Choroid plexus epithelial cell (primary cell): ENCODE measurements at regions not wholly inside any gene's neighbourhood (a gene's known extent, or its start where the extent isn't known, plus 50 kb on each side); places are given as distances from the start of the nearest gene placed in this dataset.
A peak's percentile ranks its signal among the peaks of the same experiment; 100 is the strongest.

Source experiments
- DNase-seq: peaks from one replicate; pipeline ENCODE4 v3.0.0-alpha.2; 2010; ENCODE audit warnings: low read depth
- H3K4me3 ChIP-seq: 2 replicates; pipeline ENCODE4 v1.5.1; 2011; ENCODE audit warnings: low read depth, mild to moderate bottlenecking, control low read depth, low read length, moderate library complexity
- CTCF ChIP-seq: conservative IDR thresholded peaks from 2 replicates; pipeline ENCODE4 v1.5.1; 2011; ENCODE audit warnings: low read depth, mild to moderate bottlenecking, control low read depth, inconsistent platforms, low read length, moderate library complexity

- TF ChIP-seq CTCF = no peak
- no peak overlapping the region for H3K4me3 ChIP-seq
- DNase-seq = no peak
Measured at GRCh38 chr3:13935494-13936094, 55.7 kb upstream of the WNT7A start.

- DNase-seq = no peak
- H3K4me3 ChIP-seq = no peak overlapping the region
- no peak for TF ChIP-seq CTCF
Measured at GRCh38 chr3:13934813-13935212, 54.9 kb upstream of the WNT7A start.

DNA sequence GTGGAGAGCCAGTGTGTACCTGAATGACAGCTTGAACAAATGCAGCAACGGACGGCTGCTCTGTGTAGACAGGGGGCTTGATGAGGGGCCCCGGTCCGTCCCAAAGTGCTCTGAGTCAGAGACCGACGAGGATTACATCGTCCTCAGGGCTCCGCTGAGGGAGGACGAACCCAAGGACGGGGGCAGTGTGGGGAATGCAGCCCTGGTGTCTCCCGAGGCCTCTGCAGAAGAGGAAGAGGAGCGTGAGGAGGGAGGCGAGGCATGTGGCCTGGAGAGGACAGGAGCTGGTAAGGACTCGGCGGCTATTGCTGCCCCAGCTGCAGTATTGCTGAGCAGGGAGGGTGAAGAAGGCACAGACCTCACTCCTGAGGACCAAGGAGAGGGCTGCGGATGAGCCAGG, 54.4 kb upstream of the WNT7A start:
- TF ChIP-seq CTCF = no peak
- DNase-seq = no peak
- H3K4me3 ChIP-seq = no peak overlapping the region

DNA sequence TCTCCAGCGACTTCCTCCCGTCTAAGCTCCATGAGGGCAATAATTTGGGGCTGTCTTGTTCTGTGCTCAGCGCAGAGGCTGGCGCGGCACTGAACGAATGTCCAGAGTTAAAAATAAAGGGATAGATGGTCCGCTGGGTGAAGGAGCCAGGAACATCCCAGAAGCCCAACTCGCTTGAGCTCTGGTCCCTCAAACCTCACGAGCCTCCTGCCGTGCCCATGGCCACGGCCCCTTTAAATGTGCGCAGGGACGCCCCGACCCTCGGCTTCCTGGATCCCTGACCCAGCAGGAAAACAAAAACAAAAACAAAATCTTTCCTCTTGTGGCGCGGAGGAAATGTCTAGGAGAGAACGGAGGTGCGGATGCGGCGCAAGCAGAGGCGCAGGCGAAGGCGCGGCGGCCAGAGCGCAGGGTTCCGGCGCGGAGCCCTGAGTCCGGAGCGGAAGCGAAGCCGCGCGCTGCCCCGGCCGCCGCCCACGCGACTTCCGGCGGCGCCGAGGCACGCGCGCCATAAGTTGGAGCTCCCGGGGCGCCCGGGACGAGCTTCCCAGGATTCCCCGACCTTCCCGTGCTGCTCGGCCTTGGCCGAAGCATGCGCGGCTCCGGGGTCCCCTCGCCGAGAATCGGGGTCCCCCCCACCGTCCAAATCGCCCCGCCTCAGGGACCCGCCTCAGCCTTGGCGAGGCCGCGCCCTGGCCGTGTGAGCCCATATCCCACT, 52.9 kb upstream of the WNT7A start:
- H3K4me3 ChIP-seq = peak overlapping the region; percentile 14
- no peak for TF ChIP-seq CTCF
- peak; percentile 1 for DNase-seq

DNA sequence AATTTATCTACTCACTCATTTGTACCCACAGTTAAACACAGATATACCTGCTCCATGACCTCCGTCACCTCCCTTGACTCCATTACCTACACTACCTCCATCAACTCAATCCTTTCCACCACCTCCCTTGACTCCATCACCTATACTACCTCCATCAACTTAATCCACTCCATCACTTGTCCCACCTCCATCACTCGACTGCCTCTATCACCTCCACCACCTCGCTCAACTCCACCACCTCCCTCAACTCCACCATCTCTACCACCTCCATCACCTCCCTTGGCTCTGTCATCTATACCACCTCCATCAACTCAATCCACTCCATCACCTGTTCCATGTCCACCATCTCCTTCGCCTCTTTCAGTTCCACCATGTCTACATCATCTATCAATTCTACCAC, 51.3 kb upstream of the WNT7A start:
- no peak for DNase-seq
- H3K4me3 ChIP-seq = no peak overlapping the region
- TF ChIP-seq CTCF = no peak
